Ectodermal cell (in vitro differentiated cells): ENCODE measurements at regions not wholly inside any gene's neighbourhood (a gene's known extent, or its start where the extent isn't known, plus 50 kb on each side); places are given as distances from the start of the nearest gene placed in this dataset.

Experiments used
- H3K27ac ChIP-seq: 2 replicates; pipeline ENCODE4 v1.7.0; 2013; ENCODE audit warnings: mild to moderate bottlenecking, low read depth, low read length; ENCODE audit not compliant: insufficient read depth, poor library complexity, severe bottlenecking
- H3K27me3 ChIP-seq: 2 replicates; pipeline ENCODE4 v1.7.0; 2013; ENCODE audit warnings: mild to moderate bottlenecking, low read length; ENCODE audit not compliant: insufficient read depth, control insufficient read depth, poor library complexity, severe bottlenecking
- H3K36me3 ChIP-seq: one replicate; pipeline ENCODE4 v1.7.0; 2013; ENCODE audit warnings: low read length; ENCODE audit not compliant: control insufficient read depth, insufficient read depth
- H3K4me1 ChIP-seq: one replicate; pipeline ENCODE4 v1.7.0; 2013; ENCODE audit warnings: low read length; ENCODE audit not compliant: control insufficient read depth, insufficient read depth
- H3K4me3 ChIP-seq: 2 replicates; pipeline ENCODE4 v1.7.0; 2013; ENCODE audit warnings: low read depth, low read length, control low read depth; ENCODE audit not compliant: insufficient read depth
- H3K9me3 ChIP-seq: 2 replicates; pipeline ENCODE4 v1.7.0; 2013; ENCODE audit warnings: mild to moderate bottlenecking, low read length, moderate library complexity; ENCODE audit not compliant: control insufficient read depth
- WGBS, 2 experiments: methylation state at CpG; one replicate each; pipeline ENCODE4 v1.1.7; 2013; ENCODE audit warnings: missing lambda C conversion rate in 2 of 2; 5-methylcytosine and 5-hydroxymethylcytosine counted together

GRCh38 chr20:39574061-39574460 lies 611.9 kb downstream of the DHX35 start:
- no peaks in the 10 kb centered on the region for H3K4me1 ChIP-seq
- no peak overlapping the region for H3K27ac ChIP-seq
- WGBS, 2 experiments = 90 to 100% methylated on average over 2 of the region's 2 CpGs

GRCh38 chr20:39571171-39571570 lies 609.0 kb downstream of the DHX35 start:
- H3K9me3 ChIP-seq = no peaks in the 10 kb centered on the region
- no peaks in the 10 kb centered on the region for H3K27me3 ChIP-seq
- no peaks in the 10 kb centered on the region for H3K36me3 ChIP-seq
- no peak overlapping the region for H3K27ac ChIP-seq
- H3K4me1 ChIP-seq = no peaks in the 10 kb centered on the region
- H3K4me3 ChIP-seq = no peak overlapping the region
- WGBS, 2 experiments = 88 to 89% methylated on average over 5 of the region's 5 CpGs

More at GRCh38 chr20:39574061-39574460, 611.9 kb downstream of the DHX35 start:
- Histone ChIP-seq H3K4me3 (no peak overlapping the region), H3K27me3 (no peaks in the 10 kb centered on the region), H3K36me3 (no peaks in the 10 kb centered on the region), H3K9me3 (no peaks in the 10 kb centered on the region)

- WGBS, 2 experiments = 60 to 67% methylated on average over 1 of the region's 1 CpG
- no peak overlapping the region for H3K27ac ChIP-seq
- H3K27me3 ChIP-seq = no peaks in the 10 kb centered on the region
- no peak overlapping the region for H3K4me3 ChIP-seq
- no peaks in the 10 kb centered on the region for H3K4me1 ChIP-seq
- H3K36me3 ChIP-seq = no peaks in the 10 kb centered on the region
- H3K9me3 ChIP-seq = no peaks in the 10 kb centered on the region
These were observed 606.0 kb downstream of the DHX35 start for GRCh38 chr20:39568109-39568508.

DNA sequence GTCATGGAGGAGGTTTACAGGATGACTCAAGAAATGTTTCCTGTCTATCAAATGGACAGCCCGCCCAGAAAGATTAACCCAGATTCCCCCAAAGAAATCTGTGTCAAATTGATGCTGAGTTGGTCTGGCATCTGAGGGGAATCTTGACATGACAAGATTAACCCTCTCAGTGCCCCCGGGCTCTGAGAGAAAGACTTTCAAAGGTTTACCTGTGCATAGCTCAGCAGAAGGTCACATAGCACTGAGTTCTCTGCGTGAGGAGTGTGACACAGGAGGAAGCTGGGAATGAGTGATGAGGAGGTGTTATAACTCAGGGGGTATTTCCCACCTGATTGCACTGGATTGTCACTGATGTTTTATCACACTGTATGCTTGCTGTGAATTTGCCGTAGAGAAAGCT lies 601.2 kb downstream of the DHX35 start:
- no peaks in the 10 kb centered on the region for H3K9me3 ChIP-seq
- 97% methylated on average over 4 of the region's 4 CpGs for WGBS, 2 experiments
- no peaks in the 10 kb centered on the region for H3K36me3 ChIP-seq
- no peaks in the 10 kb centered on the region for H3K4me1 ChIP-seq
- no peak overlapping the region for H3K27ac ChIP-seq
- H3K27me3 ChIP-seq = no peaks in the 10 kb centered on the region
- no peak overlapping the region for H3K4me3 ChIP-seq

DNA sequence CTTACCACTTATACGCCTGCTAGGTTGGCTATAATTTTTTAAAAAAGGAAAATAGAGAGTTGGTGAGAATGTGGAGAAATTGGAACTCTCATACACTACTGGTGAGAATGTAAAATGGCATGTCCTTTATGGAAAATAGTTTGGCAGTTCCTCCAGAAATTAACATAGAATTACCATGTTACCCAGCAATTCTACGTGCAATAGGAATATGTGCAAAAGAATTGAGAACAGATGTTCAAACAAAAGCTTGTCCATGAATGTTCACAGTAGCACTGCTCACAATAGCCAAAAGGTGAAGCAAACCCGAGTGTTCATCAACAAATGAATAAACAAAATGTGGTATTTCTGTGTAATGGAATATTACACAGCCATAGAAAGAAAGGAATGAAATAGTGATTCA lies 592.2 kb downstream of the DHX35 start:
- H3K27me3 ChIP-seq = no peaks in the 10 kb centered on the region
- H3K36me3 ChIP-seq = no peaks in the 10 kb centered on the region
- no peak overlapping the region for H3K4me3 ChIP-seq
- no peak overlapping the region for H3K27ac ChIP-seq
- 94 to 100% methylated on average over 3 of the region's 3 CpGs for WGBS, 2 experiments
- no peaks in the 10 kb centered on the region for H3K4me1 ChIP-seq
- H3K9me3 ChIP-seq = no peaks in the 10 kb centered on the region

GRCh38 chr20:39553120-39553519 lies 591.0 kb downstream of the DHX35 start:
- 93 to 95% methylated on average over 2 of the region's 2 CpGs for WGBS, 2 experiments

DNA sequence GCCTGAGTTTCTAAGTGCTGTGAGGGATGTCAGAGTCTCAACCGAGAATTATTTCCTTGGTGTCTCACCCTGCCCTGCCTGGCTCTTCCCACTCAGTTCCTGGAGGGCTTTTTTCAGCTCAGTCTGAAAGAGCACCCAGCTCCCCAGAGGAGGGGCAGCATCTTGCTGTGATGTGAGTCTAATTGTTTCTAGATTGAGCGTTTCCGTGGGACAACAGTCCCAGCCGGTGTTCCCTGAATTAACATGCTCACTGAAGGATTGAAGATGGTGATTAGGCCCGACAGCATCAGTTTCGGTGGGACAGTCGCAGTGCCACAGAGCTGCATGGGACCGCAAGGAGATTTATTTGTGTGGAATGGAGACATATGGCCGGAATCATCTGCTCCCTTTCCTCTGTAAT lies 587.6 kb downstream of the DHX35 start:
- H3K4me1 ChIP-seq = no peaks in the 10 kb centered on the region
- no peaks in the 10 kb centered on the region for H3K36me3 ChIP-seq
- no peaks in the 10 kb centered on the region for H3K27me3 ChIP-seq
- no peak overlapping the region for H3K4me3 ChIP-seq
- WGBS, 2 experiments = 88 to 89% methylated on average over 9 of the region's 9 CpGs
- no peaks in the 10 kb centered on the region for H3K9me3 ChIP-seq
- no peak overlapping the region for H3K27ac ChIP-seq

More at GRCh38 chr20:39553120-39553519, 591.0 kb downstream of the DHX35 start:
- Histone ChIP-seq H3K27me3 (no peaks in the 10 kb centered on the region), H3K9me3 (no peaks in the 10 kb centered on the region), H3K36me3 (no peaks in the 10 kb centered on the region), H3K27ac (no peak overlapping the region), H3K4me3 (no peak overlapping the region), H3K4me1 (no peaks in the 10 kb centered on the region)

GRCh38 chr20:39547546-39548408 lies 585.6 kb downstream of the DHX35 start:
- no peaks in the 10 kb centered on the region for H3K27me3 ChIP-seq
- H3K9me3 ChIP-seq = no peaks in the 10 kb centered on the region
- WGBS, 2 experiments = 83 to 87% methylated on average over 6 of the region's 6 CpGs
- H3K36me3 ChIP-seq = no peaks in the 10 kb centered on the region
- H3K4me3 ChIP-seq = no peak overlapping the region
- H3K4me1 ChIP-seq = no peaks in the 10 kb centered on the region
- H3K27ac ChIP-seq = no peak overlapping the region

DNA sequence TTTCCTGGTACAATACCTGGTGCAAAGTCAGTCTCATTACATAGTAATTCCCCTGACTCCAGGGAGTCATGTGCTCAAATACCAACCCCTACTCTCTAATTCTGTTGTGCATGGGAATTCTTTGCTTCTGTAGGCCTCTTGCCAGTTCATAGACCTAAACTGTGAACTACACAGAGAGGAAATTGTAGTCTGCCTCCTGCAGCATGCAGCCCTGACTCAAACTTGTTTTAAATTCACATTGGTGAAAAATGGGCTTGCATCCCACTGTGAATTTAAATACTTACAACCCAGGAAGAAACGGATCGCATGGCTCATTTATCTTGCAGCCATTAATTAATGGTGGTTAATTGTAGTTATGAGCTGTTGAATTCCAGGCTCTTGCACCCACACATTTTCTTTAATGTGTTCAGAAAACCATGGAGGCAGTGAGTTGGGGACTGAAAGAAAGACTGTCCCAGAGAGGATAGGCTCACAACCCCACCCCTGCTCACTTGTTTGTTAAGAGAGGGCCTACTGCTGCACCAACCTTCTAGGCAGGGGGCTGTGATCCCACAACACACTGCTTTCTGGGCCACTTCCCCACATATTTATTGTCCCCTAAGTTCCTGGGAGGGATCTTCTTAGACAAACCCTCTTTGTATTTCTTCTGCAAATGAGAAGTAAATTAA lies 579.1 kb downstream of the DHX35 start:
- WGBS, 2 experiments = 76 to 91% methylated on average over 2 of the region's 2 CpGs
- Histone ChIP-seq H3K9me3 (no peaks in the 10 kb centered on the region), H3K27me3 (no peaks in the 10 kb centered on the region), H3K4me3 (no peak overlapping the region), H3K4me1 (peaks cover 13% of the 10 kb centered on the region), H3K27ac (no peak overlapping the region), H3K36me3 (no peaks in the 10 kb centered on the region)

- Histone ChIP-seq H3K27me3 (no peaks in the 10 kb centered on the region), H3K36me3 (no peaks in the 10 kb centered on the region), H3K9me3 (no peaks in the 10 kb centered on the region), H3K4me1 (peaks cover 13% of the 10 kb centered on the region), H3K4me3 (no peak overlapping the region), H3K27ac (no peak overlapping the region)
These were observed 576.2 kb downstream of the DHX35 start for GRCh38 chr20:39538317-39538716.
